Skeletal muscle cell (primary cell): ENCODE measurements at regions not wholly inside any gene's neighbourhood (a gene's known extent, or its start where the extent isn't known, plus 50 kb on each side); places are given as distances from the start of the nearest gene placed in this dataset.

ENCODE experiments used
- DNase-seq: peaks from one replicate; pipeline ENCODE4 v3.0.0-alpha.2; 2010; ENCODE audit warnings: low read depth
- H3K4me3 ChIP-seq: 2 replicates; pipeline ENCODE4 v1.5.1; 2011; ENCODE audit warnings: low read depth, mild to moderate bottlenecking, control low read depth, low read length, moderate library complexity

- H3K4me3 ChIP-seq, result no peak overlapping the region
- DNase-seq, result no peak
These were observed 154.2 kb upstream of the PRMT8 start for GRCh38 chr12:3336606-3337311.

- no peak for DNase-seq
- no peak overlapping the region for H3K4me3 ChIP-seq
These were observed 153.1 kb upstream of the PRMT8 start for GRCh38 chr12:3337944-3338343.

- no peak overlapping the region for H3K4me3 ChIP-seq
- no peak for DNase-seq
These were observed 151.8 kb upstream of the PRMT8 start for GRCh38 chr12:3339221-3339620.

DNA sequence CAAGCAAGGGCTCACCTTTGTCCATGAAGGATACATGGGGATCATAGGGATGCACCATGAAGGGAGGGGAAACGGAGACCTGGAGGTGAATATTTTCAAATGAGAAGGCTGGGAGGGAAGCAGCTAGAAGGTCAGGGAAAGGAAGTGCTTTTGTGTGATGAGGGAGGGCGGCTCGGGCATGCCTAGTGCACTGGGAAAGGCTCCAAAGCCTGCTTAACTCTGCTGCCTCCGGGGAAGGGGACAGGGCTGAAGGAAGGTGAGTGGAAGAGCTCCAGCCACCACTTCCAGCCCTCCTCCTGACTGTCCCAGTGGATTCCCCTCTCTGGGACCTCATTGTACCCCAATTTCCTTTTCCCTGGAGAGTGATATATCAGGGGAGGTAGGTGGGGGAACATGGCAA is 149.4 kb upstream of the PRMT8 start:
- DNase-seq, result no peak
- H3K4me3 ChIP-seq, result no peak overlapping the region

DNA sequence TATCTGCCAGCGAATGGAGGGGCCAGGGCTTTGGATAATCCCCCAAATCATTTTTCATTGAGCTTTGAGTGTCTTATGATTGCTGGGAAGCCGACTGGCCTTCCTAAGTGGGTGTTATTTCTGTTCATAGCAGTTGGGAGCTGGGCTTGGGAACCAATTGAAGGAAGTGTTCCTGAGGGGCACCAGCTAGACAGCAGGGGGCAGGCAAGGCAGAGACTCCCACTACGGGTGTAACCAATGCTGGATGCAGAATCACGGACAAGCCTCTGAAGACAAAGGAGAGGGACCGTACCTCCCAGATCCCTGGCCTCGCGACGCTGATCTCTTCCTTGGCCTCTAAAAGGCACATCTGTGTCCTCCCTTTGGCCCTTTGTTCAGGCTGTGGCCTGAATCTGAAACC is 149.0 kb upstream of the PRMT8 start:
- DNase-seq, result no peak
- H3K4me3 ChIP-seq, result no peak overlapping the region

DNA sequence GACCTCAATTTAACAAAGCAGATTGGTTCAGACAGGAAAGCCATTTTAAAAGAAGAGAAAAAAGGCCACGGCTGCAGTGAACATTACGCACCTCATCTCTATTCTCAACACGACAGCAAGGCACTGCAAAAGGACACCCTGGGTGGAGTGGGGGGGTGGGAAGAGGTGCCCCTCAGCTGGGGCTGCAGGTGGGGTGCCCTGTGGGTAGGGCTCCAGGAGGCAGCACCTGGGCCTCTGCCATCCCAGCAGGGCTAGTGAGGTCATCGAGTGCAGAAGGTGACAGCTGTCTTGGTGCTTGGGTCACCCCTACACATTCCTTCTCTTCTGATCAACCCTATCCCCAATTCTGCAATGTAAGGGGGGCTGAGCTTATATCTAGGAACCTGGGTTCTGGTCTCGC is 142.9 kb upstream of the PRMT8 start:
- H3K4me3 ChIP-seq, result no peak overlapping the region
- no peak for DNase-seq

- no peak for DNase-seq
These were observed 140.6 kb upstream of the PRMT8 start for GRCh38 chr12:3350432-3350831.

DNA sequence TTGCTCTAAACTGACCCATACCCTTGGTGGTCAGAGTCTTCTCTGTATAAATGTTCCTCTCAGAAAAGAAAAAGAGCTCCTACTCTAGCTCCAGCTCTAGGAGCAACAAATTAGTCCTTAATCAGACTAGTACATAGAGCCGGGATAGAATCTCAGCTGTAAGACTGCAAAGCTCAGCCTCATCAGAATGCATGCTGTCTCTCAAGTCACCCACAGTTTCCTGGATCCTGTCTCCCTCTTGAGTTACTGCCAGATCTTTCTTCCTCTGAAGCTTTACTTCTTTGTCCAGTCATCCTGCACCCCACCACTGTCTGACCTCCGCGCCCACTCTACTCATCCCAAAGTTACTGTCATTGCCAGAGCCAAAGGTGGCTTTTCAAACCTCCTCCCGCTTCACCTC is 139.3 kb upstream of the PRMT8 start:
- no peak overlapping the region for H3K4me3 ChIP-seq
- DNase-seq, result no peak

More at GRCh38 chr12:3350432-3350831, 140.6 kb upstream of the PRMT8 start:
- H3K4me3 ChIP-seq, result no peak overlapping the region

DNA sequence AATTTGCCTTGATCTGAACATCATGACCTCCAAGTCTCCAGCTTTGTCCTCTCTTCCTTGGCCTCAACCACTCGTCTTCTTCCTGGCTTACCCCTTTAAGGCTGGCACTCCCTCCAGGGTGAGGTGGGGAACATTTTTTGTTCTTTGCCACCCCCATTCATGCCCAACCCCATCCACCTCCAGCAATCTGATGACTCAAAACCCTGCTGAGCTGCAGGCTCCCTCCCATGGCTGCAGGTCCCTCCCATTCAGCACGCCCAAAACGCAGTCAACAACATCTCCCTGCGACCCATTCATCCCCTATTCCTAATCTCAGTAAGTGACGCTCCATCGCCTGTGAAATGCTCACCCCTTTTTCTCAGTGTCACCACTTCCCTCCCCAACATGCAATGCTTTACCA is 138.8 kb upstream of the PRMT8 start:
- DNase-seq, result no peak
- no peak overlapping the region for H3K4me3 ChIP-seq

DNA sequence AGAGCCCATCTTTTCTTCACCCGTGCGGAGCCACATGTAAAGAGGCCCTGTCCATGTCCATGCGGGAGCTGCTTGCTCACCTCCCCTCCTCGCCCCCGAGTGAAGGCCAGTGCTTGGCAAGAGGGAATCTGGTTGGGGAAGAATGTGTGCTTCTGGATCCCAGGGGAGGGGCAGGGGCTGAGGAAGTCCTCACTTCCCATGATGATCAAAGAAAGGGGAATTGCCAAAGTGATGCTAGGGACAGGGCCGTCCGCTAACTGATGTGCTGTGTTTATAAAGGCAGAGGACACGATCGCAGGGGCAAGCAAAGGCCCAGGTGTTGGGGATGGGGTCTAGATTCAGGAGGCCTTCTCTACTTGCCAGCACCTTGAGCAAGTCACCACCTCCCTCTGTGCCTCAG is 137.4 kb upstream of the PRMT8 start:
- H3K4me3 ChIP-seq, result no peak overlapping the region
- DNase-seq, result no peak

DNA sequence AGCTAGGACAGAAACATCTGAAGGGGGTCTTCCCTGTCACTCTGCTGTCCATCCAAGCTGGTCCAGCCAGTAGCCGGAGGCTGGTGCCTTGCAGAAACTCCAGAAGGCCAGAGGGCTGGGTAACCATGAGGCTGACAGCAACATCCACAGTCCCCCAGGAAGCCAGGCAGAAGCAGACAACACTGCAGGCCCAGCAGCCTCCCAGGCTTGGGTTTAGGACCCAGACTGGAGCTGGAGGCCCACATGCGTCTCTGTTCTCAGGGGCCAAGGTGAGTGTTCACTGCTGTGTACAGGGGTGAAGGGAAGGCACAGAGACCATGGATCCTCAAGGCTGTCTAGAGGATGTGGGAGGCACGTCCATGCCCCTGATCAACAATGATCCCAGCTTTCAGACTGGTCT is 136.4 kb upstream of the PRMT8 start:
- no peak for DNase-seq
- H3K4me3 ChIP-seq, result no peak overlapping the region

DNA sequence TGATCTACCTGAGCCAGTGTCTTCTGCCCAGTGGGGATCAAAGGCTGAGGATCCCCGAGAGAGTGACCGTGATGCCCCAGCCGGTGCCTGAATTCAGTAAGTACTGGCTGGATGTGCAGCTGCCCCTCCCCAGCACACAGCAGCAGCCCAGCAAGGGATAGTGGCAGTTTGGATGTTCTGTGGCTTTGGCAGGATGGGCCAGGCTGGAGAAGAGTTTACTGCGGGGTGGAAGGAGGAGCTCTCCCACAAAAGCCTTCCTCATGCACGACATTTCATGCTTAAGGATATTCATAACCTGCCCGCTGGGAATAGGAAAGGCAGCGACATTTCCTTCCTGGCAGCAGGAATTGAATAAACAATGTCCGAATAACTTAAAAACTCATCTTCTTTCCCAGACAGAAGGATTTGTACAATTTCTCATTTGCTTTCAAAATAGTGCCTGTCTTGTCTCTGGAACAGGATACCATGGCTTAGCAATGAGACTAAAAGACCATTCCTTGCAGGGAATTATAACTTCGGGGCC is 135.6 kb upstream of the PRMT8 start:
- DNase-seq, result no peak
- no peak overlapping the region for H3K4me3 ChIP-seq

DNA sequence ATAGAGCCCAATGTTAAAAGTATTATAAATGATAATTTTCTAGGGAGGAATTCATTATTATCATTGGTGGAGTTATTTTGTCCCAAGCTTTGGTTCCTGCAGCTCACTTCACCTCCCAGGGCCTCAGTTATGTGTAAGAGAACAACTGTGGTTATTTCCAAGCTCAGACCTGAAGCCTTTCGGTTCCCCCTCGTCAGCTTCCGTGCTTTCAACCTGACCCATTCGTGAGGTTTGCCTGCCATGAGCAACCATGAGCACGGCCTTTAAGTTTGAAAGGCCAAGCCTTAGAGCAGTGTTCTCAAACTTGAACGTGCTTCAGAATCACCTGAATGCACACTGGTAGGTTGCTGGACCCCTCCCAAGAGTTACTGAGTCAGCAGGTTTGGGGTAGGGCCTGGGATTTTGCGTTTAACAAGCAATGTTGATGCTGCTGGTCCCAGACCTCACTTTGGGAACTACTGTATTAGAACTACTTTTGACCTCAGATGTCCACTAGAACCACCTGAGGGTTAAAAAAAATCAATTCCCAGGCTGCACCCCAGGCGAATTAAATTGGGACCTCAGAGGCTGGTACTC is 133.0 kb upstream of the PRMT8 start:
- H3K4me3 ChIP-seq, result no peak overlapping the region
- no peak for DNase-seq

- DNase-seq, result no peak
- no peak overlapping the region for H3K4me3 ChIP-seq
These were observed 131.5 kb upstream of the PRMT8 start for GRCh38 chr12:3359478-3359877.

GRCh38 chr12:3361146-3361545 is 129.9 kb upstream of the PRMT8 start:
- H3K4me3 ChIP-seq, result no peak overlapping the region

GRCh38 chr12:3362737-3363136 is 128.3 kb upstream of the PRMT8 start:
- no peak for DNase-seq
- H3K4me3 ChIP-seq, result no peak overlapping the region

More at GRCh38 chr12:3361146-3361545, 129.9 kb upstream of the PRMT8 start:
- DNase-seq, result no peak

- DNase-seq, result no peak
- no peak overlapping the region for H3K4me3 ChIP-seq
These were observed 127.4 kb upstream of the PRMT8 start for GRCh38 chr12:3363608-3364007.

DNA sequence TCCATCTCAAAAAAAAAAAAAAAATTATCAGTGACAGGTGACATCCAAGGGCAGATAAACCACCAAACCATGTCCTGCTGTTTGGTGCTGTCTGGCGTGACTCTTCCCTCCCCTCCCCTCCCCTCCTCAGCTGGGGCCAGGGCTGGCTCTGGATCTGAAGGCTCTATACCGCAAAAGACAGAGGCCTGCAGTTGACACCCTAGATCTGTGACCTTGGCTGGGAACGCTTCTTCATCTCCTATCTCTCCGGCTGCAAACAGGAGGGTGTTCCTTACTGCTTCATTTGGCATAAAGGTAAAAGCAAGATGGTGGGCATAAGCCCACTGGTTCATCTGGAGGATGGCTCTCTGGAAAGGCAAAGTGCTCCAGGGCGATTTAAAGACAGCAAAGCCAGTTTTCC is 126.8 kb upstream of the PRMT8 start:
- no peak for DNase-seq

DNA sequence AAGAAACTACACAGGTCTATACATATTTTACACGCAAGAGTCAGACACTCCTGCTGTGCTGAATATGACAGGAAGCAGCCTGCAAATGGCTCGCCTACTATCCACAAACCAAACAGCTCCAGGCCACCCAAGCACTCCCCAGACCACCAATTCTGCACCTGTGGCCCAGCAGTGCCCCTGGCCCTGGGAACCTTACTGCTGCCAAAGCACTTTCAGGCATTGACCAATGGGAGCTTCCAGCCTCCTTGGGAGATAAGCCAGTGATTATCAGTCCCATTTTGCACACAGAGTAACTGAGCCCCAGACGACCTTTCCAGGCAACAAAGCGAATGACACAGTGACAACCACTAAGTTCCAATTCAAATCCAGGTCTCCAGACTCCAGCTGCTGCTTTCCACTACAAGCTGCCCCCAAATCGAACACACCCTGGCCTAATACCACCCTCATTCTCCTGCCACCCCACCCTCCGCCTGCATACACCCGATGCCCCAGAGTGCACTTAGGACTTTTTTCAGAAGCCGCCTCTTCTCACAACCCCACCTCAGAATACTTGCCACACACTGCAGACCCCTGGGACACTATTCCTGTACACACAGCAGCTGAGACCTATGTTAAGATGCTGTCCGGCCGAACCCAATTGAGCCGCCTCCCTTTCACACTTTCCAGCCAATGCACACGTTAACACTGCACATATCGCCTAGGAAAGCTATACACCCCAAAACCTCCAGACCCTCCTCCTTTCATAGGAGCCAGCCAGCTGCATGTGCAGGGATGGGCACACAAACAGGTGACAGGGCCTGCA is 126.1 kb upstream of the PRMT8 start:
- no peak overlapping the region for H3K4me3 ChIP-seq
- DNase-seq, result no peak

More for the DNA sequence above, 126.8 kb upstream of the PRMT8 start:
- H3K4me3 ChIP-seq, result no peak overlapping the region
